ENCODE measurements at regions not wholly inside any gene's neighbourhood (a gene's known extent, or its start where the extent isn't known, plus 50 kb on each side); places are given as distances from the start of the nearest gene placed in this dataset.

DNA sequence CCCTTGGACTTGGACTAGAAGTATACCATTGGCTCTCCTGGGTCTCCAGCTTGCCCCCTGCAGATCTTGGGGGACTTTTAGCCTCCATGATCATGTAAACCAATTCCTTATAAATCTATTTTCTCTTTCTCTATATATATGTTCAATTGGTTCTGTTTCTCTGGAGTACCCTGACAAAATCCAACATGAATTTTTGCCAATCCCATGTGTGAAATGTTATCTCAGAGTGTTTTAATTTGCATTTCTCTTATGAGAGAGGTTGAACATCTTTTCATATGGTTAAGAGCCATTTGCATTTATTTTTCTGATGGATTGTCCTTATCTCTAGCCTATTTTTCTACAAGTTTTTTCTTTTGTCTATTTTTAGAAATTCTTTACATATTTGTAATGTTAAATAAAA, 131.7 kb upstream of the NEO1 start:
- DNase-seq (ENCODE audit: low spot score): no peak
- no peaks in the 10 kb centered on the region for H3K9me3 ChIP-seq (replicated peaks in 1 of 2; ENCODE audit: control insufficient read depth in 2 of 2, insufficient read depth in 1 of 2, low read depth in 1 of 2, low read length in 2 of 2)
- no peak overlapping the region for H2BK12ac ChIP-seq (ENCODE audit: low read length)

DNA sequence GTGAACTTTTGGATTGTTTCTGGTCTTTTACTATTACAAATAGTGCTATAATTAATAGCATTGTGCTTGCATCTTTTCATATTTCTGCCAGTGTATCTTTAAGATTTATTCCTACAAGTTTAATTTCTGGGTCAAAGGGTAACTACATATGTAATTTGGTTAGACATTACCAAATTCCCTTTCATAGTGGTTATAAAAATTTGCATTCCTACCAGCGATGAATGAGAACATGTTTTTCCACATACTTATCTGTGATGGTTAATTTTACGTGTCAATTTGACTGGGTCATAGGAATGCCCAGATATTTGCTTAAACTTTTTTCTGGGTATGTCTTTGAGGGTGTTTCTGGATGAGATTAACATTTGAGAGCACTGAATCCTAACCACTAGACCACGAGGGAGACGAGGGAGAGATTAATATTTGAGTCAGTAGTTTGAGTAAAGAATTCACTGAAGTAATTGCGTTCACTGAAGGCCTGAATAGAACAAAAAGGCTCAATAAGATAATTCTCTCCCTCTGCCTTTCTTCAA, 132.3 kb upstream of the NEO1 start:
- no peaks in the 10 kb centered on the region for H3K9me3 ChIP-seq (replicated peaks in 1 of 2; ENCODE audit: control insufficient read depth in 2 of 2, insufficient read depth in 1 of 2, low read depth in 1 of 2, low read length in 2 of 2)
- H2BK12ac ChIP-seq (ENCODE audit: low read length): no peak overlapping the region
- no peak overlapping the region for H4K8ac ChIP-seq (ENCODE audit: low read depth, low read length)
- no peak overlapping the region for H3K4ac ChIP-seq (ENCODE audit: low read length)
- no peak overlapping the region for H2AK5ac ChIP-seq (ENCODE audit: low read depth, low read length)
- no peak overlapping the region for H3K4me2 ChIP-seq (ENCODE audit: insufficient read depth, low read length, poor library complexity, severe bottlenecking)
- no peak for DNase-seq (ENCODE audit: low spot score)
- no peaks in the 10 kb centered on the region for H3K79me1 ChIP-seq (ENCODE audit: low read depth, low read length)
- WGBS, 2 donors (ENCODE audit: extremely low coverage in 2 of 2, insufficient read length in 2 of 2, insufficient replicate concordance in 1 of 2): no CpG with 5 or more reads among the region's 5 CpGs
- no peak overlapping the region for H3K4me3 ChIP-seq (ENCODE audit: low read length in 2 of 2)
- no peak overlapping the region for H2AFZ ChIP-seq (ENCODE audit: low read length)
- H2BK120ac ChIP-seq (ENCODE audit: low read depth, low read length): no peak overlapping the region
- H3K14ac ChIP-seq (ENCODE audit: low read length): no peak overlapping the region
- no peak overlapping the region for H2BK15ac ChIP-seq (ENCODE audit: low read length)
- no peak overlapping the region for H3K9ac ChIP-seq (ENCODE audit: low read depth, low read length, poor library complexity)
- H3K18ac ChIP-seq (ENCODE audit: low read length): no peak overlapping the region
- no peak overlapping the region for H4K91ac ChIP-seq (ENCODE audit: low read depth, low read length, poor library complexity)
- no peaks in the 10 kb centered on the region for H3K36me3 ChIP-seq (replicated peaks in 1 of 2; ENCODE audit: control insufficient read depth in 2 of 2, insufficient read depth in 2 of 2, low read length in 2 of 2)
- H3K23ac ChIP-seq (ENCODE audit: low read depth, low read length, poor library complexity): no peak overlapping the region
- no peaks in the 10 kb centered on the region for H3K4me1 ChIP-seq (ENCODE audit: control insufficient read depth in 2 of 2, insufficient read depth in 1 of 2, low read depth in 1 of 2, low read length in 2 of 2)
- H3K27me3 ChIP-seq (ENCODE audit: control insufficient read depth in 3 of 3, insufficient read depth in 3 of 3, low read depth in 1 of 3, low read length in 3 of 3): peaks cover 0 to 2% (median 0%) of the 10 kb centered on the region in 3 experiments
- H2BK5ac ChIP-seq (ENCODE audit: low read length): no peak overlapping the region
- no peak overlapping the region for H3K27ac ChIP-seq (replicated peaks; ENCODE audit: low read length)

More for the DNA sequence above, 131.7 kb upstream of the NEO1 start:
- peaks cover 0 to 2% (median 0%) of the 10 kb centered on the region in 3 experiments for H3K27me3 ChIP-seq (ENCODE audit: control insufficient read depth in 3 of 3, insufficient read depth in 3 of 3, low read depth in 1 of 3, low read length in 3 of 3)
- no peaks in the 10 kb centered on the region for H3K4me1 ChIP-seq (ENCODE audit: control insufficient read depth in 2 of 2, insufficient read depth in 1 of 2, low read depth in 1 of 2, low read length in 2 of 2)
- H3K23ac ChIP-seq (ENCODE audit: low read depth, low read length, poor library complexity): no peak overlapping the region
- no peak overlapping the region for H3K4ac ChIP-seq (ENCODE audit: low read length)
- H3K27ac ChIP-seq (replicated peaks; ENCODE audit: low read length): no peak overlapping the region
- no peak overlapping the region for H3K18ac ChIP-seq (ENCODE audit: low read length)
- H3K36me3 ChIP-seq (replicated peaks in 1 of 2; ENCODE audit: control insufficient read depth in 2 of 2, insufficient read depth in 2 of 2, low read length in 2 of 2): no peaks in the 10 kb centered on the region
- no peak overlapping the region for H3K9ac ChIP-seq (ENCODE audit: low read depth, low read length, poor library complexity)
- no peaks in the 10 kb centered on the region for H3K79me1 ChIP-seq (ENCODE audit: low read depth, low read length)
- no peak overlapping the region for H3K4me2 ChIP-seq (ENCODE audit: insufficient read depth, low read length, poor library complexity, severe bottlenecking)
- no peak overlapping the region for H4K8ac ChIP-seq (ENCODE audit: low read depth, low read length)
- H2AK5ac ChIP-seq (ENCODE audit: low read depth, low read length): no peak overlapping the region
- H3K14ac ChIP-seq (ENCODE audit: low read length): no peak overlapping the region
- H4K91ac ChIP-seq (ENCODE audit: low read depth, low read length, poor library complexity): no peak overlapping the region
- H3K4me3 ChIP-seq (ENCODE audit: low read length in 2 of 2): no peak overlapping the region
- no peak overlapping the region for H2BK120ac ChIP-seq (ENCODE audit: low read depth, low read length)
- H2BK5ac ChIP-seq (ENCODE audit: low read length): no peak overlapping the region
- no peak overlapping the region for H2AFZ ChIP-seq (ENCODE audit: low read length)
- H2BK15ac ChIP-seq (ENCODE audit: low read length): no peak overlapping the region

DNA sequence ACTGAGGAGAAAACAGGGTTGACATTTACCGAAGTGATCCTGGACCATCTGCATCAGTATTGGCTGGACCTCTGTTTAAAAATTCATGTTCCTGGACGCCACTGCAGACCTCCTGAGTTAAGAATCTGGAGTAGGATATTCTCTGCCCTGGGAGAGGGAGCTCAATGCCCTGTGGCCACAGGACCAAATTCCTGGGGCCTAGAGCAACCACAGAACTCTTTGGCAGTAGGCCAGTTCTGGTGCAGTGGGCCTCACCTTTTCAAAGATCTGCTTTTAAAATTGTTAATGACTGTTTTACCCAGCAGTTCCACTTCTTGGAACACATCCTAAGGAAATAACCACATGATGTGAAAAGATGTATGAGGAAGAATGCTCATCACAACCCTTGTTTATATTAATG, 133.3 kb upstream of the ADPGK start:
- WGBS, 2 donors (ENCODE audit: extremely low coverage in 2 of 2, insufficient read length in 2 of 2, insufficient replicate concordance in 1 of 2): no CpG with 5 or more reads among the region's 2 CpGs
- DNase-seq (ENCODE audit: low spot score): no peak

DNA sequence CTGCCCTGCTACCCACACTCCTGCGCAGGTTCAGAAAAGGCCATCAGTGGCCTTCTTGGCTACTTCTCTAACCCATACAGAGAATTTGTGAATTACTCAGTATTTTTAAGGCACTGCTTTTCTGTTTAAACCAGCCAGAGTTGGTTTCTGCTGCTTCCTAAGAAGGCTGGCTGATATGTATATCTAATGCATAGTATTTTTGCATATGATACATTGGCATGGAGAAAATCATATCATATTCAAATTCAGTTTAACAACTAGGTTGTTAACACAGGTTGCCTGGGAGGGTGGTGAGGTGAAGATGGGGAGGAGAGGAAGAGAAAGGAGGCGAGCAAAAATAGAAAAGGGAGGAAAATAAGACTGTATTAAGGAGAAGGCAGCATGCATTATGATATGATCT, 132.8 kb upstream of the ADPGK start:
- Histone ChIP-seq H3K23ac (ENCODE audit: low read depth, low read length, poor library complexity) (no peak overlapping the region), H2BK15ac (ENCODE audit: low read length) (no peak overlapping the region), H2AFZ (ENCODE audit: low read length) (no peak overlapping the region), H3K27ac (replicated peaks; ENCODE audit: low read length) (no peak overlapping the region), H2BK12ac (ENCODE audit: low read length) (no peak overlapping the region), H3K4me2 (ENCODE audit: insufficient read depth, low read length, poor library complexity, severe bottlenecking) (no peak overlapping the region), H3K18ac (ENCODE audit: low read length) (no peak overlapping the region), H3K36me3 (replicated peaks in 1 of 2; ENCODE audit: control insufficient read depth in 2 of 2, insufficient read depth in 2 of 2, low read length in 2 of 2) (no peaks in the 10 kb centered on the region), H3K14ac (ENCODE audit: low read length) (no peak overlapping the region), H2BK120ac (ENCODE audit: low read depth, low read length) (no peak overlapping the region), H3K27me3 (ENCODE audit: control insufficient read depth in 3 of 3, insufficient read depth in 3 of 3, low read depth in 1 of 3, low read length in 3 of 3) (no peaks in the 10 kb centered on the region), H4K91ac (ENCODE audit: low read depth, low read length, poor library complexity) (no peak overlapping the region), H3K4ac (ENCODE audit: low read length) (no peak overlapping the region), H3K9me3 (replicated peaks in 1 of 2; ENCODE audit: control insufficient read depth in 2 of 2, insufficient read depth in 1 of 2, low read depth in 1 of 2, low read length in 2 of 2) (peaks cover 0 to 3% of the 10 kb centered on the region in 2 donors), H3K9ac (ENCODE audit: low read depth, low read length, poor library complexity) (no peak overlapping the region), H4K8ac (ENCODE audit: low read depth, low read length) (no peak overlapping the region), H3K79me1 (ENCODE audit: low read depth, low read length) (no peaks in the 10 kb centered on the region), H3K4me3 (ENCODE audit: low read length in 2 of 2) (no peak overlapping the region), H2AK5ac (ENCODE audit: low read depth, low read length) (no peak overlapping the region), H3K4me1 (ENCODE audit: control insufficient read depth in 2 of 2, insufficient read depth in 1 of 2, low read depth in 1 of 2, low read length in 2 of 2) (no peaks in the 10 kb centered on the region), H2BK5ac (ENCODE audit: low read length) (no peak overlapping the region)
- DNase-seq (ENCODE audit: low spot score): no peak
- WGBS, 2 donors (ENCODE audit: extremely low coverage in 2 of 2, insufficient read length in 2 of 2, insufficient replicate concordance in 1 of 2): no CpG with 5 or more reads among the region's 2 CpGs

More for the DNA sequence above, 133.3 kb upstream of the ADPGK start:
- Histone ChIP-seq H4K91ac (ENCODE audit: low read depth, low read length, poor library complexity) (no peak overlapping the region), H3K4me2 (ENCODE audit: insufficient read depth, low read length, poor library complexity, severe bottlenecking) (no peak overlapping the region), H3K9me3 (replicated peaks in 1 of 2; ENCODE audit: control insufficient read depth in 2 of 2, insufficient read depth in 1 of 2, low read depth in 1 of 2, low read length in 2 of 2) (no peaks in the 10 kb centered on the region), H3K23ac (ENCODE audit: low read depth, low read length, poor library complexity) (no peak overlapping the region), H4K8ac (ENCODE audit: low read depth, low read length) (no peak overlapping the region), H3K9ac (ENCODE audit: low read depth, low read length, poor library complexity) (no peak overlapping the region), H2BK120ac (ENCODE audit: low read depth, low read length) (no peak overlapping the region), H3K27ac (replicated peaks; ENCODE audit: low read length) (no peak overlapping the region), H3K4ac (ENCODE audit: low read length) (no peak overlapping the region), H2BK15ac (ENCODE audit: low read length) (no peak overlapping the region), H2AFZ (ENCODE audit: low read length) (no peak overlapping the region), H2BK12ac (ENCODE audit: low read length) (no peak overlapping the region), H3K4me3 (ENCODE audit: low read length in 2 of 2) (no peak overlapping the region), H2AK5ac (ENCODE audit: low read depth, low read length) (no peak overlapping the region), H3K36me3 (replicated peaks in 1 of 2; ENCODE audit: control insufficient read depth in 2 of 2, insufficient read depth in 2 of 2, low read length in 2 of 2) (no peaks in the 10 kb centered on the region), H3K79me1 (ENCODE audit: low read depth, low read length) (no peaks in the 10 kb centered on the region), H3K4me1 (ENCODE audit: control insufficient read depth in 2 of 2, insufficient read depth in 1 of 2, low read depth in 1 of 2, low read length in 2 of 2) (no peaks in the 10 kb centered on the region), H3K14ac (ENCODE audit: low read length) (no peak overlapping the region), H2BK5ac (ENCODE audit: low read length) (no peak overlapping the region), H3K18ac (ENCODE audit: low read length) (no peak overlapping the region), H3K27me3 (ENCODE audit: control insufficient read depth in 3 of 3, insufficient read depth in 3 of 3, low read depth in 1 of 3, low read length in 3 of 3) (peaks cover 0 to 1% (median 0%) of the 10 kb centered on the region in 3 experiments)

All from neuronal stem cell (in vitro differentiated cells).